Astrocyte of the spinal cord (primary cell): ENCODE measurements at regions not wholly inside any gene's neighbourhood (a gene's known extent, or its start where the extent isn't known, plus 50 kb on each side); places are given as distances from the start of the nearest gene placed in this dataset.

Experiments
- DNase-seq: peaks from one replicate; pipeline ENCODE4 v3.0.0; 2011; ENCODE audit warnings: low read depth, low spot score
- H3K4me3 ChIP-seq: 2 replicates; pipeline ENCODE4 v1.5.1; 2011; ENCODE audit warnings: low read depth, mild to moderate bottlenecking, low read length, moderate library complexity
- CTCF ChIP-seq: IDR thresholded peaks from 2 replicates; pipeline ENCODE4 v1.5.1; 2012; ENCODE audit warnings: low read depth, mild to moderate bottlenecking, low read length, inconsistent platforms
- in situ Hi-C: cut with HindIII; loops from 2 replicates; pipeline ENCODE4 v1.10.0; 2017; ENCODE audit warnings: low sequenced_read_pairs

- in situ Hi-C loops = no loop called here
- no peak for TF ChIP-seq CTCF
- no peak for DNase-seq
- no peak overlapping the region for H3K4me3 ChIP-seq
Measured at GRCh38 chr6:138008791-138009190, 98.4 kb downstream of the PERP start.

GRCh38 chr6:138011413-138011812, 95.8 kb downstream of the PERP start:
- H3K4me3 ChIP-seq = no peak overlapping the region
- in situ Hi-C loops = no loop called here
- TF ChIP-seq CTCF = no peak
- DNase-seq = no peak

- TF ChIP-seq CTCF = no peak
- in situ Hi-C loops = no loop called here
- DNase-seq = no peak
- no peak overlapping the region for H3K4me3 ChIP-seq
Measured at GRCh38 chr6:138012682-138013081, 94.5 kb downstream of the PERP start.

- no peak for TF ChIP-seq CTCF
- no peak overlapping the region for H3K4me3 ChIP-seq
- in situ Hi-C loops = no loop called here
- no peak for DNase-seq
Measured at GRCh38 chr6:138013959-138014358, 93.3 kb downstream of the PERP start.

GRCh38 chr6:138017166-138017757, 90.0 kb downstream of the PERP start:
- in situ Hi-C loops = no loop called here
- DNase-seq = no peak
- no peak for TF ChIP-seq CTCF
- H3K4me3 ChIP-seq = no peak overlapping the region

- in situ Hi-C loops = no loop called here
- no peak overlapping the region for H3K4me3 ChIP-seq
- DNase-seq = no peak
- TF ChIP-seq CTCF = no peak
Measured at GRCh38 chr6:138018297-138018696, 88.9 kb downstream of the PERP start.

GRCh38 chr6:138025528-138025978, 81.7 kb downstream of the PERP start:
- DNase-seq = no peak
- no peak overlapping the region for H3K4me3 ChIP-seq
- in situ Hi-C loops = no loop called here
- no peak for TF ChIP-seq CTCF
